GM18505 (cell line): ENCODE measurements at regions not wholly inside any gene's neighbourhood (a gene's known extent, or its start where the extent isn't known, plus 50 kb on each side); places are given as distances from the start of the nearest gene placed in this dataset.

Source experiments
- ATAC-seq: cut with Tn5 transposase; IDR thresholded peaks from one replicate; pipeline ENCODE4 v1.9.1; 2021; ENCODE audit not compliant: unreplicated experiment
- POLR2A ChIP-seq: IDR thresholded peaks from 4 replicates; pipeline ENCODE4 v1.6.1; 2011; ENCODE audit warnings: borderline replicate concordance; ENCODE audit not compliant: insufficient read depth, insufficient read length; ENCODE audit errors: extremely low read depth

DNA sequence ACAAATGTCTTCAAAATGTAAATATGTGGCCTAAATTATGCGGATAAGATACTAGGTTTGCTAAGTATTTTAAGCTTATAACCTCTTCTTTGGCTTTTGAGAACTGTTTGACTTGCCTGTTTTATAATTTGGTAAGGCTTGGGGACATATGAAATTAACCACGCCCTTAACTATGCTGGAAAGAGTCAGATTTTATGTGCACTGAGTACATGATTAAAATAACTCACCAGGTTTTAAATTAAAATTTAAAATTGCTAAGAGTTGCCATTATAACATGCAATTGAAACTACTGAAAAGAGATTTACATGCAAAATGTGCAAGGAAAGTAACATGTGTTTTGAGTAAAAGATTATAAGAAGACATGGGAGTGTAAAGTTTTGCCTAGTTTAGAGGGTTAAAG, 141.9 kb downstream of the WDR11 start:
- no peak for ATAC-seq
- no peak for TF ChIP-seq POLR2A

DNA sequence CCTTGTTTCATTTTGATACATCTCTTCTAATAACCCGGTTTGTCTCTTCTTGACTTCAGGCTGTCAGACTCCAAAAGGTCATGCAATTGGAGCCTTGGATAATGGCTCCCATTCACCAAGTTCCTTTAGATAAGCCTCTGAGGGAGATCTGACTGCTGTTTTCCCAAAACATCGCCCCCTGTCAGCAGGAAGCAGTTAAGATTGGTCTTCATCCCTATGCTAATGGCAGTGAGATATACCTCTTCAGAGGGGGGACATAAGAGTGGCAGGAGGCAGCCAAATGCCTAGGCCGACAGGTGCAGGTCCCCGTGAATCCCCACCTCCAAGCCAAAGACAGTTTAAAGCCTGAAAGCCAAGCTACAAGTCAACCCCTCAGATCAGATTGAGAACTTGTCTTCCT, 144.6 kb downstream of the WDR11 start:
- ATAC-seq: no peak
- TF ChIP-seq POLR2A: no peak

DNA sequence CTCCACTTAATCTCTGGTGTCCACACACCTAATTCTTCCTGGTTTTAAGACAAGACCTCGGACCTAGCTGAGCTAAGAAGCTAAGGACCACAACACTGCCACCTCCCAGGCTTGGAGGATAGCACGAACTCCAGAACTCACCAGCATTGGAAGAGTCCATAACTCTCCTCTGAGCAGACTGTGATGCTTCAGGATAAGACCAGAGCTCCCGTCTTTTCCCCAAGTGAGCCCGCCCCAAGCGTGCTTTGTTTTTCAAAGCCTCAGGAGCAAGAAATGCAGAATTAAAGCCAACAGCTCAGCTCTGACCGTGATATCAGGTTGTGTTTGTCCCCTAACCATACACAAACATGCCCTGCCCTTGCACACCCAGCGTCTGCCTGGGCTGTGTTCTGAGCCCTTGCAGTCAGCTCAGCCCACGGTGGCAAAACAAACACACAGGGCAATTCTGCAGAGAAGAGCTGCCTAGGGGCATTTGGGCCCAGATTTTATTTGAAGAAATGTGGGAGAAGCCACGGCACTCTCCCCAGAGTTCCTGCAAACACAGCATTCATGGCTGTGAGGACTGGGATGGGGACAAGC, 145.4 kb downstream of the WDR11 start:
- TF ChIP-seq POLR2A: no peak
- no peak for ATAC-seq

DNA sequence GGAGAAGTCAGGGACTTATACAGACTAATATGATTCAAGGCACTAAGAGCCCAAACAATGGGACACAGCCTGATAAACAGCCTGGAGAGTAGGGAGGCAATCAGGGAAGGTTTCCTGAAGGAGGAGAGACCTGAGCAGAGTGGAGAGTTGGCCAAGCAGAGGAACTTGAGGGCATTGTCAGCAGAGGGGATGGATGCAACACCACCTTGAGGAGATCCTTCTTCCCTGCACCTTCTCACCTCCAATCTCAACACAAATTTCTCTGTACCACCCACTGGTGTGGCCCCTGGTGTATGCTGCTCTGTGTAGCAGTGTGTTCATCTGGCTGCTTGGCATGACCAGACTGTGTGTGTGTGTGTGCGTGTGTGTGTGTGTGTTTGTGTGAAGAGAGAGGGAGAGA, 146.2 kb downstream of the WDR11 start:
- no peak for TF ChIP-seq POLR2A
- no peak for ATAC-seq

DNA sequence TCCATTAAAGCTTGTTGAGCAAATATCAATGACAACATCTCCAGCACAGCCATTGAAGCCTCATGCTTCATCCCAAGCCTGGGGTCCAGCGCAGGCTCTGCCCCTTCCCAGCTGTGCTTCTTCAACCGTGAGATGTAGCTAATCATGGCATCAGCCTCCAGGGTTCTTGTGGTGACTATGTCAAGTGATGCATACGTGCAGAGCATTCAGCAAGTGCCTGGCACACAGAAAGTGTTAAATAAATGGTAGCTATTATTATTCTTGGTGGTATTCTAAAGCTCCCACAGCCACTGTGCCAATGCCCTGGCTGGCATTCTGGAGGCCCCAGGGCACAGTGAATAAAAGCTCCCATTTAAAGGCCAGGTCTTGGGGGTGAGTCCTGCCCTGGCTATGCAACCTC, 146.6 kb downstream of the WDR11 start:
- ATAC-seq: no peak
- no peak for TF ChIP-seq POLR2A

DNA sequence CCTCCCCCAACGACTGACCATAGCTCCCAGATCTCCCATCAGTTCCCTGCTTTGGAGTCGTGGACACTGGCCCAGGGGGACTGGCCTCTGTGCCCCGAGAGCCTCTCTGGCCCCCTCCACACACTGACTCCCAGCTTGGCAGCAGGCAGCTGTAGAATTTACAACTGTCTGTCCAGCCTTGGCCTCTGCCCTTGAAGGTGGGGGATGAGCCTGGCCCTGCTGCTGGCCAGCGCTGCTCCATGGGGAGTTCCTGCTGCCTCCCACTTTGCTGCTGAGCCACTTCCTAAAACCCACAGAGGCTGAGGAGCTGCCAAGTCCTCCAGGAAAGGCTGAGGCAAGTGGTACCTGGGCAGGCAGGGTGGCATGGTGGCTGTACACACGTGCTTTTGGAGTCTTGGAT, 147.1 kb downstream of the WDR11 start:
- TF ChIP-seq POLR2A: no peak

DNA sequence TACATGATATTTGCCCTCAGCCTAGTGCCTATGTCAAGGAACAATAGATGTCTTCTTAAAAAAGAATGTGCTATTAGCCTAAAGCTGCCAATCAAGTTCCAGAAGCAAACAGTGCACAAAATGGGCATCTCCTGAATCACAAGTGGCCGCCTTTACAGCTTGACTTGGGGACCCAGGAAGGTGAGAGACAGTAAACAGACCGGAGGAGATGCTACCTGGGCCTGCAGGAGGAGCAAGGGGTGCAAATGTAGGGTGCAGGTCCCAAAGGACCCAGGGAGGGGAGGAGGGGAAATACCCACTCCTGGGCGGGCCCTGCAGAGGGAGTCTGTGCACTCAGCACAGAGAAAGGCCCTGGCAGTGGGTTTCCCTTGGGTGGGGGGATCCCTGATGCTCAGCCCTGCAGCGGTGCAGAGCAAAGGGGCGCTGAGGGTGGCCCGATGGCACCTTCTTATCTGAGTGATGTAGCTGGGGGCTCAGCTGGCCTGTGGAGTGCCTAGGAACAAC, 147.7 kb downstream of the WDR11 start:
- no peak for ATAC-seq
- TF ChIP-seq POLR2A: no peak

More for the DNA sequence above, 147.1 kb downstream of the WDR11 start:
- no peak for ATAC-seq

DNA sequence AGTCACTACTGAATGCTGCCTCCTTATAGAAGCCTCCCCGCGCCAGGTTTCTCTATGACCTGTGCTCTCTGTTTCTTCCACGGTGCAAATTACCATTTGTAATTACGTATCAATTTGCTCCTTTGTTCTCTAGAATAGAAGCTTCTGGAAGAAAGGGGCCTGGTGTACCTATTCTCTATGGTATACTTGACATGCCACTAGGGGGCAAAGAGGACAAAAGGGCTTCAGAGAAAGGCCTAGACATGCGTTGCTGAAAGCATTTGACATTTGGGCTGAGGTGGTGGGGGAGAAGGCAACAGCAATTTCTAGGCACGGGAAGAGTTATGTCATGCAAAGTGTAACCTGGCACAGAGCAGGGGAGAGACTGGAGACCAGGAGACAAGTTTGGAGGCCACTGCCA, 148.7 kb downstream of the WDR11 start:
- no peak for TF ChIP-seq POLR2A
- no peak for ATAC-seq

DNA sequence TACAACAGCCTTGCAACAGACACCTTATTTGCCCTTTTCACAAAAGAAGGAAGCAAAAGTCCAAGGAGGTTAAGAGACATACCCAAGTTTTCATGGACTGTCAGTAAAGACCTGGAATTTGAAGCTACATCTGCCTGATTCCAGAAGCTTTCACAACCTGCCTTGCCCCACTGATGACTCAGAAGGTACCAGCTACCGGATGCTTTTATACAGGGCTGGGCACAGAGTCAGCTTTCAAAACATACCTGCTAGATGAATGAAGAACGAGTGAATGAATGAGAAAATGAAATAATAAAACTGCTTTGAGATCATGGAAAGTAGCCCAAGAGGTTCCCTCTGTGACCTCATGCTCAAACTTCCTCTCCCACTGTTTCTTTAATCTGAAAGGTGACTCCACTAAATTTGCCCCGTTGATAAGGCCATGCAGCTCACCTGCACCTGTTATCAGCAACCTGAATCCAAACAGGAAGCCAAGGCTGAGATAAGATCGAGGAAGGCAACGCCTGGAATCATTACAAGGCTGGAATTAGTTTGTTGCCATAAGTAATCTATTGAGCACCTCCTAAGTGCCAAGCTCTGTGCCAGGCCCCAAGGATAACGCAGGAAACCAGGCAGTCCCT, 151.5 kb downstream of the WDR11 start:
- TF ChIP-seq POLR2A: no peak
- ATAC-seq: no peak

DNA sequence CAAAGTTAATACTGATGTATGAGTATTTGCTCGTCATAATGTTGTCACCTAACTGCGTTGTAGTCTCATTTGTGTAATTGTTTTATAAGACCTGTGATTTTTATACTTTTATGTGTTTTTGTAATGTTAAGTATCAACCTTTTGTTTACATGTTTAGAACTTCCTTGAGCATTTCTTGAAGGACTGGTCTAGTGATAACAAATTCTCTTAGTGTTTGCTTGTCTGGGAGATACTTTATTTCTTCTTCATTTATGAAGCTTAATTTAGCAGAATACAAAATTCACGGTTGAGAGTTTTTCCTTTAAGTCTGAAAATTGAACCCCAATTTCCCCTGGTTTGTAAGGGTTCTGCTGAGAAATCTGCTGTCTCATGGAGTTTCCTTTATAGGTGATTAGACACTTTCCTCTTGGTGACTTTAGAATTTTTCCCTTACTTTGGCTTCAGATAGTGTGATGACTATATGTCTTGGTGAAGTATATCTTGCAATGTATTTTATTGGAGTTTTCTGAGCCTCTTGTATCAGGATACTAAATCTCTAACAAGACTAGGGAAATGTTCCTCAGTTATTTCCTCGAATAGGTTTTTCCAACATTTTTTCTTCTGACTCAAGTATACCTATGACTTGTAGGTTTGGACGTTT, 154.9 kb downstream of the WDR11 start:
- TF ChIP-seq POLR2A: no peak
- ATAC-seq: no peak

DNA sequence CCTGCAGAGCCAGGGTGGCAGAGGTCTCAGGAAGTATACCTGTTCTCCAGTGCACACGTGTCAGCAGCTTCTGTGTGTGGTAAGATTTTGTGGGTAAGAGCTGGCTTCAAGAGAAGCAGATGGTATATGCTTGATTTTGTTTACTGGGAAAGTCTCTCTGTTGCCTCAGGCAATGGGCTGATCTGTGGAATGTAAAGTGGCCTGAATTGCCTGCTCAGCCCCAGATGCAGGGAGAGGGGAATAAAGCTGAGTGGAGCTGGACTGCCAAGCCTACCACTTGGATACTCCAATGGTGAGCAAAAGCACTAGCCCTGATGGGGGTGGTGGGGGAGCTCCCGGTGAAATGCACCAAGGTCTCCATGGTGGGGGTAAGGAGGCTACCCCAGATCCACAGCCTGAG, 156.1 kb downstream of the WDR11 start:
- no peak for ATAC-seq
- TF ChIP-seq POLR2A: no peak

DNA sequence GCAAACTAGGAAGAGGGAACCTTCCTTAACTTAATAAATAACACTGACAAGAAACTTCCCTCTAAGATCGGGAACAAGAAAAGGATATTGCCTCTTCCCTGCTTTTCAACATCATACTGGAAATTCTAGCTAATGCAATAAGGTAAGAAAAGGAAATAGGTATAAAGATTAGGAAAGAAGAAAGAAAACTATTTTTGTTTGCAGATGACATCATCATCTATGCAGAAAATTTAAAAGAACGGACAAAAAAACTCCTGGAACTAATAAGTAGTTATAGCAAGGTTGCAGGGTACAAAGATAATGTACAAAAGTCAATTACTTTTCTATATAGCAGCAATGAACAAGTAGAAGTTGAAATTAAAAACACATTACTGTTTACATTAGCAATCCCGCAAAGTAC, 164.8 kb downstream of the WDR11 start:
- TF ChIP-seq POLR2A: no peak
- no peak for ATAC-seq

DNA sequence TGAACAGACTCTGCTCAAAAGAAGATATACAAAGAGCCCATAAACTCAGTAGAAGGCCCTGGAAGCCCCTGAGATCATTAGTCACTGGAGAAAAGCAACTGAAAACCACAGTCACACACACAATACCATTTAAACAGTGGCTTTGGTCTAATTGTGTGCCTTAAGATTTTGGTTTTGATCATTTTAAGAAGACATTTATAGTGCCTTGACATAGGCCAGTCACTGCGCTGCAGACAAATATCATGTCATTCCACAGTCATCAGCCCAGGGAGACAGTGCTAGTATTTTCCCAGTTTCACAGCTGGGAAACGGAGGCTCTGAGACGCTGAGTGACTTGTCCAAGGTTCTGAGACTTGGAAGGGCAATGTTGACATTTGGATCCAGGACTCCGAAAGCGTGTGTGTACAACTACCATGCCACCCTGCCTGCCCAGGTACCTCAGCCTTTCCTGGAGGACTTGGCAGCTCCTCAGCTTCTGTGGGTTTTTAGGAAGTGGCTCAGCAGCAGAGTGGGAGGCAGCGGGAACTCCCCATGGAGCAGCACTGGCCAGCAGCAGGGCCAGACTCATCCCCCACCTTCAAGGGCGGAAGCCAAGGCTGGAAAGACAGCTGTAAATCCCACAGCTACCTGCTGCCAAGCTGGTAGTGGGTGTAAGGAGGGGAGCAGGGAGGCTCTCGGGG, 173.9 kb downstream of the WDR11 start:
- TF ChIP-seq POLR2A: no peak
- ATAC-seq: no peak

DNA sequence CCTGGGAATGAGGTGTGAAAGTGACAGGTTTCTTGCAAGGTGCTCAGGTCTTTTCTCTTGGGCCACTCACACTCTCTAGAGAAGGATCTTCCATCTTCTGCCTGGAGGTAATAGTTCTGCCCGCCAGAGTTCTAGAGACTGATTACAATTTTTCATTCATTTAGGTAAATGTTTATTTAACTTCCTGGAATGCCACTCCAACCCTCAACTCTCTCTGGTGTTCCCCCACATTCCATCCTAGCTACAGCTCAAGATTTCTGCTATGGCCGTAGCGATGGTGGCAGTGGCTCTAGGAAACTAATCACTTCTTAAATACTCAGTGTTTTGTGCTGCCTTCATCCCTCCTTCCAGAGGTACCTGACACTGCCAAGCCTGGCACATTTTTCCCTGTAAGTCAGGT, 174.6 kb downstream of the WDR11 start:
- no peak for TF ChIP-seq POLR2A
- ATAC-seq: no peak

DNA sequence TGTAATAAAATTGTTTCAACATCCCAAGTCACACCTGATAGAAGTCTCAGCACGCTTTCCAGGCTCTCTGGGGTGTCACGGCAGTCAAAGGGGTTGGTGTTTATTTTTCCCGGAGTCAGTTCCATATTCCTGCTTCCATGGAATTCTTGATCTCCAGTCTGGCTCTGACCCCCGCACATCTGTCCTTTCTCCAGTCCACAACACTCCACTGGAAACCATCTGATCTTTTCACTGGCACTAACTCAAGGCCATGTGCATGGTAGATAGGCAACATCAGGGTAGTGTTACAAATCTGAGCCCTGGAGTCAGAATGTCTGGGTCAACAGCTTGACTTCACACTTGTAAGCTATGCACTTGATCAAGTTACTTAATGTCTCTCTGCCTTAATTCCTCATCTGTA, 176.2 kb downstream of the WDR11 start:
- no peak for TF ChIP-seq POLR2A

DNA sequence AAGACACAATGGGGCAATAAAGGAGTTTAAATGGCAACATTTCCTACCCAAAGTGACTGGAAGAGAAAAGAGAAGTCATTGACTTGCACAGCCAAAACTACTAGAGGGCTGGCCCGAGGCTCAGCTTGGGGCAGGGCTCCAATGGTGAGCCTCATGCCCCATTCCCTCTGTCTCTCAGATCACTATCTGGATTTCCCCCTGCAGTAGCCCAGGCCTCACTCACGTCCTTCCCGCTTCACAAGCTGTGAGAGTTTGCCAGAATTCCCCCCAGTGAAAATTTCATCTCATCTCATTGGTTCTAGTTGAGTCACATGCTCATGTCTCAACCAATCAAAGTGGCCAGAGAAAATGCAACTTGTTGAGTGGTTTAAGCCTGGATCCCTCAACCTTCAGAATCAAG, 181.3 kb downstream of the WDR11 start:
- TF ChIP-seq POLR2A: no peak
- ATAC-seq: no peak

More for the DNA sequence above, 176.2 kb downstream of the WDR11 start:
- ATAC-seq: no peak
